ENCODE measurements at regions not wholly inside any gene's neighbourhood (a gene's known extent, or its start where the extent isn't known, plus 50 kb on each side); places are given as distances from the start of the nearest gene placed in this dataset.

DNA sequence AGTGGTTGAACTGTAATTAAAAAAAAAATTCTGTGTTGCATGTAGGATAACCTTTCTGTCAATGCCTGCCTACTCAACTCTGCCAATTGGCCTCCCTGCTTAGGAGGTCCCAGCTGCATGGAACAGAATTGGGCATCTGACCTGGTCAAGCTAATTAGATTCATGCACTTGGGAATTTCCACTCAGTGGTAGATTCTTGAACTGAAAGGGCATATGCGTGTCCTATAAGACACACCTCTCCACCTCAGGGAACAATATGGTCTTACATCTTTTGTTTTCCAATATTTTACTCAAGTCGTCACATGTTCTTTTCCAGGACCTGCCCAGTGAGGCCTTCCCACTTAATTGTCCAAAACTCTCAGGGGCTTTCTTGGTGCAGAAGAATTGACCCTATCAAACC lies 68.1 kb upstream of the TLK1 start:
- ATAC-seq: no peak
- no peak for TF ChIP-seq ZNF8 (CRISPR knock-in tag; IDR thresholded peaks at IDR 0.05)
- TF ChIP-seq, protein P1, sequence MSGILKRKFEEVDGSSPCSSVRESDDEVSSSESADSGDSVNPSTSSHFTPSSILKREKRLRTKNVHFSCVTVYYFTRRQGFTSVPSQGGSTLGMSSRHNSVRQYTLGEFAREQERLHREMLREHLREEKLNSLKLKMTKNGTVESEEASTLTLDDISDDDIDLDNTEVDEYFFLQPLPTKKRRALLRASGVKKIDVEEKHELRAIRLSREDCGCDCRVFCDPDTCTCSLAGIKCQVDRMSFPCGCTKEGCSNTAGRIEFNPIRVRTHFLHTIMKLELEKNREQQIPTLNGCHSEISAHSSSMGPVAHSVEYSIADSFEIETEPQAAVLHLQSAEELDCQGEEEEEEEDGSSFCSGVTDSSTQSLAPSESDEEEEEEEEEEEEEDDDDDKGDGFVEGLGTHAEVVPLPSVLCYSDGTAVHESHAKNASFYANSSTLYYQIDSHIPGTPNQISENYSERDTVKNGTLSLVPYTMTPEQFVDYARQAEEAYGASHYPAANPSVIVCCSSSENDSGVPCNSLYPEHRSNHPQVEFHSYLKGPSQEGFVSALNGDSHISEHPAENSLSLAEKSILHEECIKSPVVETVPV (CRISPR knock-in tag; IDR thresholded peaks at IDR 0.05): no peak
- TF ChIP-seq BACH2 (CRISPR knock-in tag; IDR thresholded peaks at IDR 0.05; ENCODE audit: borderline replicate concordance): no peak
- TF ChIP-seq, protein P2, sequence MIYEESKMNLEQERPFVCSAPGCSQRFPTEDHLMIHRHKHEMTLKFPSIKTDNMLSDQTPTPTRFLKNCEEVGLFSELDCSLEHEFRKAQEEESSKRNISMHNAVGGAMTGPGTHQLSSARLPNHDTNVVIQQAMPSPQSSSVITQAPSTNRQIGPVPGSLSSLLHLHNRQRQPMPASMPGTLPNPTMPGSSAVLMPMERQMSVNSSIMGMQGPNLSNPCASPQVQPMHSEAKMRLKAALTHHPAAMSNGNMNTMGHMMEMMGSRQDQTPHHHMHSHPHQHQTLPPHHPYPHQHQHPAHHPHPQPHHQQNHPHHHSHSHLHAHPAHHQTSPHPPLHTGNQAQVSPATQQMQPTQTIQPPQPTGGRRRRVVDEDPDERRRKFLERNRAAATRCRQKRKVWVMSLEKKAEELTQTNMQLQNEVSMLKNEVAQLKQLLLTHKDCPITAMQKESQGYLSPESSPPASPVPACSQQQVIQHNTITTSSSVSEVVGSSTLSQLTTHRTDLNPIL (CRISPR knock-in tag; IDR thresholded peaks at IDR 0.05; ENCODE audit: low read depth): no peak
- TF ChIP-seq OSR1 (CRISPR knock-in tag; IDR thresholded peaks at IDR 0.05): no peak
- no peak for TF ChIP-seq TOX (CRISPR knock-in tag; IDR thresholded peaks at IDR 0.05; ENCODE audit: borderline replicate concordance)
- no peak for TF ChIP-seq ZFP30 (CRISPR knock-in tag; IDR thresholded peaks at IDR 0.05)
- TF ChIP-seq GLIS3 (CRISPR knock-in tag; IDR thresholded peaks at IDR 0.05): no peak
- TF ChIP-seq, protein P3, sequence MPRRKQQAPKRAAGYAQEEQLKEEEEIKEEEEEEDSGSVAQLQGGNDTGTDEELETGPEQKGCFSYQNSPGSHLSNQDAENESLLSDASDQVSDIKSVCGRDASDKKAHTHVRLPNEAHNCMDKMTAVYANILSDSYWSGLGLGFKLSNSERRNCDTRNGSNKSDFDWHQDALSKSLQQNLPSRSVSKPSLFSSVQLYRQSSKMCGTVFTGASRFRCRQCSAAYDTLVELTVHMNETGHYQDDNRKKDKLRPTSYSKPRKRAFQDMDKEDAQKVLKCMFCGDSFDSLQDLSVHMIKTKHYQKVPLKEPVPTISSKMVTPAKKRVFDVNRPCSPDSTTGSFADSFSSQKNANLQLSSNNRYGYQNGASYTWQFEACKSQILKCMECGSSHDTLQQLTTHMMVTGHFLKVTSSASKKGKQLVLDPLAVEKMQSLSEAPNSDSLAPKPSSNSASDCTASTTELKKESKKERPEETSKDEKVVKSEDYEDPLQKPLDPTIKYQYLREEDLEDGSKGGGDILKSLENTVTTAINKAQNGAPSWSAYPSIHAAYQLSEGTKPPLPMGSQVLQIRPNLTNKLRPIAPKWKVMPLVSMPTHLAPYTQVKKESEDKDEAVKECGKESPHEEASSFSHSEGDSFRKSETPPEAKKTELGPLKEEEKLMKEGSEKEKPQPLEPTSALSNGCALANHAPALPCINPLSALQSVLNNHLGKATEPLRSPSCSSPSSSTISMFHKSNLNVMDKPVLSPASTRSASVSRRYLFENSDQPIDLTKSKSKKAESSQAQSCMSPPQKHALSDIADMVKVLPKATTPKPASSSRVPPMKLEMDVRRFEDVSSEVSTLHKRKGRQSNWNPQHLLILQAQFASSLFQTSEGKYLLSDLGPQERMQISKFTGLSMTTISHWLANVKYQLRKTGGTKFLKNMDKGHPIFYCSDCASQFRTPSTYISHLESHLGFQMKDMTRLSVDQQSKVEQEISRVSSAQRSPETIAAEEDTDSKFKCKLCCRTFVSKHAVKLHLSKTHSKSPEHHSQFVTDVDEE (CRISPR knock-in tag; IDR thresholded peaks at IDR 0.05): no peak
- TF ChIP-seq CSDC2 (CRISPR knock-in tag; IDR thresholded peaks at IDR 0.05): no peak
- TF ChIP-seq ZNF70 (CRISPR knock-in tag; IDR thresholded peaks at IDR 0.05): no peak
- no peak for TF ChIP-seq SNAI2 (CRISPR knock-in tag; IDR thresholded peaks at IDR 0.05)
- TF ChIP-seq, protein P4, sequence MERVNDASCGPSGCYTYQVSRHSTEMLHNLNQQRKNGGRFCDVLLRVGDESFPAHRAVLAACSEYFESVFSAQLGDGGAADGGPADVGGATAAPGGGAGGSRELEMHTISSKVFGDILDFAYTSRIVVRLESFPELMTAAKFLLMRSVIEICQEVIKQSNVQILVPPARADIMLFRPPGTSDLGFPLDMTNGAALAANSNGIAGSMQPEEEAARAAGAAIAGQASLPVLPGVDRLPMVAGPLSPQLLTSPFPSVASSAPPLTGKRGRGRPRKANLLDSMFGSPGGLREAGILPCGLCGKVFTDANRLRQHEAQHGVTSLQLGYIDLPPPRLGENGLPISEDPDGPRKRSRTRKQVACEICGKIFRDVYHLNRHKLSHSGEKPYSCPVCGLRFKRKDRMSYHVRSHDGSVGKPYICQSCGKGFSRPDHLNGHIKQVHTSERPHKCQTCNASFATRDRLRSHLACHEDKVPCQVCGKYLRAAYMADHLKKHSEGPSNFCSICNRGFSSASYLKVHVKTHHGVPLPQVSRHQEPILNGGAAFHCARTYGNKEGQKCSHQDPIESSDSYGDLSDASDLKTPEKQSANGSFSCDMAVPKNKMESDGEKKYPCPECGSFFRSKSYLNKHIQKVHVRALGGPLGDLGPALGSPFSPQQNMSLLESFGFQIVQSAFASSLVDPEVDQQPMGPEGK (CRISPR knock-in tag; IDR thresholded peaks at IDR 0.05; ENCODE audit: borderline replicate concordance): no peak
- no peak for TF ChIP-seq ZFP3 (CRISPR knock-in tag; IDR thresholded peaks at IDR 0.05)
- TF ChIP-seq ARNTL (CRISPR knock-in tag; IDR thresholded peaks at IDR 0.05; ENCODE audit: borderline replicate concordance, low read depth): no peak
- TF ChIP-seq ESRRG (CRISPR knock-in tag; IDR thresholded peaks at IDR 0.05): no peak

DNA sequence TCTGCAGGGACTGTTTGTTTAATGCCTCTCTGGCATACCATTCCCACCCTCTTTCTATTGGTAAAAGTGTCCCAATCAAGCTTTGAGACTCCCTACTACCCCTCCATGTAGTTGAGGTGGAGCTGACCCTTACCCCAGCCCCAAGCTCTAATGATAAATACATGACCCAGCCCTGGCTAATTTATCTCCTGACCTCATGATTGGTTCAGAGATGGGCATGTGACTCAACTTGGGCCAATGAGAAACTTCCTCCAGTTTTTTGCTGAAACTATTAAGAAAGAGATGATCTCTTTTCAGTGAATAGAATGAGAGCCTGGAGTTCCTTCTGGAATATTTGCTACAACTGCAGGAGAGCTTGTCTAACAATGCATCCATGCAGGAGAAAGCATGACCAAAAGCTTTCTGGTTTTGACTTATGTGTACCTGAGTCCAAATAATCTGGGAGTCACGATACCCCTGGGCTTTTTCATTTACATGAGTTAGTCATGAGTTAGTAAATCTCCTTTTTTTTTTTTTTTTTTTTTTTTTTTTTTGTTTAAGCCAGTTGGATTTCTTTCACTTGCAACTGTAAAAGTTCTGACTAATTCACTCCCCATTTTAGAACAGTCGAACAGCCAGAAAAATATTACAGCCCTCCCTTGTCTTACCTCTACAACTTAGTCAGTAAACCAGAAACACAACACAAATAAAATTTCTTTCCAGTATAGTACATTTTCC lies 66.5 kb upstream of the TLK1 start:
- ATAC-seq: no peak
- TF ChIP-seq TOX (CRISPR knock-in tag; IDR thresholded peaks at IDR 0.05; ENCODE audit: borderline replicate concordance): no peak
- TF ChIP-seq TCF4 (CRISPR knock-in tag; IDR thresholded peaks at IDR 0.05; ENCODE audit: borderline replicate concordance): no peak
- TF ChIP-seq, protein P2 (CRISPR knock-in tag; IDR thresholded peaks at IDR 0.05; ENCODE audit: low read depth): no peak
- TF ChIP-seq ZC3H10 (CRISPR knock-in tag; IDR thresholded peaks at IDR 0.05): no peak
- no peak for TF ChIP-seq ZNF8 (CRISPR knock-in tag; IDR thresholded peaks at IDR 0.05)
- TF ChIP-seq RARB (CRISPR knock-in tag; IDR thresholded peaks at IDR 0.05): no peak
- no peak for TF ChIP-seq ZNF70 (CRISPR knock-in tag; IDR thresholded peaks at IDR 0.05)
- TF ChIP-seq, protein P1 (CRISPR knock-in tag; IDR thresholded peaks at IDR 0.05): no peak
- no peak for TF ChIP-seq ESRRG (CRISPR knock-in tag; IDR thresholded peaks at IDR 0.05)
- no peak for TF ChIP-seq CSDC2 (CRISPR knock-in tag; IDR thresholded peaks at IDR 0.05)
- TF ChIP-seq ZNF565 (CRISPR knock-in tag; conservative IDR thresholded peaks at IDR 0.05; ENCODE audit: low read depth): no peak
- TF ChIP-seq PPARA (CRISPR knock-in tag; IDR thresholded peaks at IDR 0.05; ENCODE audit: borderline replicate concordance): no peak
